ENCODE measurements at regions not wholly inside any gene's neighbourhood (a gene's known extent, or its start where the extent isn't known, plus 50 kb on each side); places are given as distances from the start of the nearest gene placed in this dataset.
"Not testable (repeated sequence)": the region's sequence is repeated elsewhere in the genome, so short reads cannot be mapped to it uniquely, and the experiment has no call there.

GRCh38 chr5:96319981-96320739 lies 112.9 kb downstream of the PCSK1 start:
- DNase-seq (ENCODE audit: low read depth): peak; percentile 77

- DNase-seq (ENCODE audit: low read depth): no peak
These were observed 114.4 kb downstream of the PCSK1 start for GRCh38 chr5:96318569-96319110.

DNA sequence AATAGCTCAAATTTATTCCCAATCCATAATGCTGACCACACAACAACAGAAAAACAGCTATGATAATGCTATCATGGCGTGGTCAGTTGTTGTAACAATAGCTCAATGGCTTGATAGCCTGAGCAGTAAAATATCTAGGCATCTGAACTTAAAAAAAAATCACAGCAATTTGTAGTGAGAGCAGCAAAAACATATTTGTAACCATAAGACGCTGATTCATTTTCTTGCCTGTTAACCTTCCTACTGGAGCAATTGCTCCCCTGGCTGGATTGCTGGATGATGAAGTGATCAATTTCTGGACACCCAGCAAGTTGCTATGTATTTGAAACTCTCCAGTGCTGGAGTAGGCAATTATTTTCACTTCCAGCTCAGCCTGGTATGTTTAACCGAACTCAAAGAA lies 115.1 kb downstream of the PCSK1 start:
- no peak for DNase-seq (ENCODE audit: low read depth)

DNA sequence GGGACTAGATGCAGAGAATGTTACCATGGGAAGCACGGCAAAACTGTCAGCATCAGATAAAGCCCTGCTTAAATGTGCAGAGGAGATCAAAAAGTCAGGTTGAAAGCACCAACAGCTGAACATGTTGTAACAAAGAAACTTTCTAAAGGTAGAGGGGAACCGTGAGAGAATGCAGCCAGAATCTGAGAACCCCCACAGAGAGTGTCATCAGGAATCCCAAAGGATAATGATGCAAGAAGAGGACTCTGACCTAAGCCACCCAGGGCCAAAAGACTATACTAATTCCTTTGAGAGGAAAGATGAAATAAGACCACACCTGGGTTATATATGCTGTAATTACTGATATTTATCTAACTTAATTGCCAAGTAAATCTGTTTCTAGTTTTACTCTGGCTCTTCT lies 116.6 kb downstream of the PCSK1 start:
- peak; percentile 41 for DNase-seq (ENCODE audit: low read depth)

GRCh38 chr5:96316017-96316416 lies 117.0 kb downstream of the PCSK1 start:
- DNase-seq (ENCODE audit: low read depth): peak; percentile 25

DNA sequence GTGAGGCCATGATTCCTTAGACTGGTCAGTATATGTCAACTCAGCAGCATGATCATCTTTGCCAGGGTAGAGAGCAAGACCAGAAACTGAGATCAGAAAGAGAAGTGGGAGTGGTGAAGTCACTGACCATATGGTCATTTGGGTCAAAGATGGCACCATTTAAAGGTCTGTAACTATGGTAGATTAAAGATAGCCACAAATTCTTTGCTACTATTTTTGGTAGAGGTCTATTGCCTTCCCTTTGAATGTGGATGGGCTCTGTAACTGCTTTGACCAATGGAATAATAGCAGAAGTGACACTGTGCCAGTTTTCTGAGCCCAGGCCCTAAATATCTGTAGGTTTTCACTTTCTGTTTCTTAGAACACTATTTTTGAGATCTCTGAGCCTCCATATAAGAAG lies 117.6 kb downstream of the PCSK1 start:
- DNase-seq (ENCODE audit: low read depth): no peak

DNA sequence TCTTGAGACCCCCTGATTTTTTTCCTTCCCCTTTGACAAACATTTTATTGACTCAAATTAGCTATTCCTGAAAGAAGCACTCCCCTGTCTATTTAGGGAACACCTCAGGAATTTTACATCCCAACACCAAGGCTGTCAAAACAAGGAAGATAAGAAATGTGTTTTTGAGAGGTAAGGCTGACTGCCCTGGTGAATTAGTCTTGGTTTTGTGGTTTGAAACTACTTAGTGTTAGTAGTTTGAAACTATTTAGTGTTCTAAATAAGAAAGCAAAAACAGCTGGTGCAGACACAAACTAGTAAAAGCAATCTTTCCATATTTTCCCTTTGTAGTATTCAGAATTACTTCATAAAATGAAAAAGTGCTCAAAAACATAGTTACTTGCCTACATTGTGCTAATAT lies 120.7 kb downstream of the PCSK1 start:
- DNase-seq (ENCODE audit: low read depth): peak; percentile 32

DNA sequence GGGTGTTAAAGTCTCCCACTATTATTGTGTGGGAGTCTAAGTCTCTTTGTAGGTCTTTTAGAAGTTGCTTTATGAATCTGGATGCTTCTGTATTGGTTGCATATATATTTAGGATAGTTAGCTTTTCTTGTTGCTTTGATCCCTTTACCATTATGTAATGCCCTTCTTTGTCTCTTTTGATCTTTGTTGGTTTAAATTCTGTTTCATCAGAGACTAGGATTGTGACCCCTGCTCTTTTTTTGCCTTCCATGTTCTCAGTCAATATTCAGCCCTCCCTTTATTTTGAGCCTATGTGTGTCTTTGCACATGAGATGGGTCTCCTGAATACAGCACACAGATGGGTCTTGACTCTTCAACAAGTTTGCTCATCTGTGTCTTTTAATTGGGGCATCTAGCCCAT lies 126.0 kb downstream of the PCSK1 start:
- DNase-seq (ENCODE audit: low read depth): not testable (repeated sequence)

GRCh38 chr5:96302174-96302738 lies 130.8 kb downstream of the PCSK1 start:
- DNase-seq (ENCODE audit: low read depth): no peak

- no peak for DNase-seq (ENCODE audit: low read depth)
These were observed 132.1 kb downstream of the PCSK1 start for GRCh38 chr5:96300976-96301375.

DNA sequence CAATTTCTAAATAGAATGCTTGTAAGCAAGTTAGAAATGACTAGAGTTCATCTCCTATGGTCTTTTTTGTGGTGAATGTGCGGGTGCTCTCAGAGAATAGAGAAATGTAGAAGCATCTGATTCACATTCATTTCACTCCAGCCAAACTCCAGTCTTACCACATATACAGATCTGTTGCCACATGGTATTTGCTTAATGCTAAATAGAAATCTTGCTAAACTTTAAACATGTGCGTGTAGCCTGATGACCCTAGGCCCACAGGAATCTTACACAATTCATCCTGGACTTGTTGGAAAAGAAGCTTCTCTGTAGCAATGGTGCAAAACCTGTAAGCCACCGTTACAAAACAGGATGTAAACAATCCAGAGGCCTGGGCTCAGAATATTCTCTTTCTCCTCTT lies 135.2 kb downstream of the PCSK1 start:
- peak; percentile 74 for DNase-seq (ENCODE audit: low read depth)

DNA sequence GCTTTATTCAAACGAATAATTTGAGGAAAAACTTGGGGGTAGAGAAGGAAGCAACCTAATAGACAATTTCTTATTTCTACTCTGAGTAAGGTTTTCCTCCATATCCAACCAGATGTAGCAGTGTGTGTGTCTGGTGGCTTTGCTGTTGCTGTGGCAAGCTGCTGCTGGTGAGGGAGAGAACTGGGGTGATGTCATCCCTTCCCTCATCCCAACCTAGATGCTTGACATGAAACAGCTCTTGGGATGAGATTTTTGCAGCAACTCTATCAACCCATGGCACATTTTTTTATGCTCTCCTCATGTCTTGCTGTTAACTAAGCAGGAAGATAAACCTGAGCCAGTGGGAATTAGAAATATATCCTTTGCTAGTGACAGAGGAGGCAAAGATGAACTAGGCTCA lies 135.8 kb downstream of the PCSK1 start:
- peak; percentile 78 for DNase-seq (ENCODE audit: low read depth)

- no peak for DNase-seq (ENCODE audit: low read depth)
These were observed 138.2 kb downstream of the PCSK1 start for GRCh38 chr5:96294884-96295202.

DNA sequence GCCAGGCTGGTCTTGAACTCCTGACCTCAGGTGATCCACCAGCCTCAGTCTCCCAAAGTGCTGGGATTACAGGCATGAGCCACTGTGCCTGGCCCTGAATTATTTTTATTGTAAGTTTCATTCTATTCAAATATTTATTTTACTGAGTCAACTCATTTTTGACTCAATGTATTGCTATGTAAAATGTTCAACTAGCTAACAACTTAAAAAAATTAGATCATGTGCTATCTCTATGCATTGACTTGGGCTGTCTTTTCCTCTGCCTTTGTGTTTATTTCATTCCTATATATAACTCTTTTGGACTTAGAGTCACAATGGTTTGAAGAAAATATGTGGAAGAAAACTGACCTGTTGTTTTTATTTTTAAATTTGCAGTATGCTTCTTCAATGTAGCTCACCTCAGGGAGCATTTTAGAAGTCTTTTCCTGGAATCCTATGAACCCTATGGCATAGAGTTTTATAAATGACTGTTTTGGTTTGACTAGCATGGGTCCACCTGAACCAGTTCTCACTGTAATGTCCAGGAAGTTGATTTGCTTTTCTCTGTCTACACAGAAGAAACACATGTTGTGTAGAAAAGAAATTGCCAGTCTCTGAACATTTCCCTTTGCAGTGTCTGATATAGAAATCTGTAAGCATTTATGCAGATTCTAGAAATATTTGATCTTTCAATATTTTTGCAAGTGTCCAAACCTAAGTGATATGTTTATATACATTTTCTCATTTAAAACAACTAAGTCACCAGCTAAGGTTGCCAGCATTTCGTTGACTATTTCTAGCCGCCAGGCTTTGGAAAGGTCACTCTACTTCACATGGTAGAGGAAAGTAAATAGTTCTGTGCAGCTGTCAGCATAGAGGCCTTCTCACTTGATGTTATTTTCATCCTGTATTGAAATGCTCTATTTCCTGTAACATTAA lies 138.8 kb downstream of the PCSK1 start:
- DNase-seq (ENCODE audit: low read depth): no peak

- DNase-seq (ENCODE audit: low read depth): peak; percentile 52
These were observed 140.3 kb downstream of the PCSK1 start for GRCh38 chr5:96292582-96293247.

DNA sequence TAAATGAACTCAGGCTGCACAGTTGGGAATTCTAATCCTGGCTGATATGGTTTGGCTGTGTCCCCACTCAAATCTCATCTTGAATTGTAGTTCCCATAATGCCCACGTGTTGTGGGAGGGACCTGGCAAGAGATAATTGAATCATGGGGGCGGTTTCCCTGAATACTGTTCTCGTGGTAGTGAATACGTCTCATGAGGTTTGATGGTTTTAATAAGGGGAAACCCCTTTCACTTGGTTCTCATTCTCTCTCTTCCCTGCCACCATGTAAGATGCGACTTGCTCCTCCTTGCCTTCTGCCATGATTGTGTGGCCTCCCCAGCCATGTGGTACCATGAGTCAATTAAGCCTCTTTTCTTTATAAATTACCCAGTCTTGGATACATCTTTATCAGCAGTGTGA lies 143.8 kb downstream of the PCSK1 start:
- not testable (repeated sequence) for DNase-seq (ENCODE audit: low read depth)

DNA sequence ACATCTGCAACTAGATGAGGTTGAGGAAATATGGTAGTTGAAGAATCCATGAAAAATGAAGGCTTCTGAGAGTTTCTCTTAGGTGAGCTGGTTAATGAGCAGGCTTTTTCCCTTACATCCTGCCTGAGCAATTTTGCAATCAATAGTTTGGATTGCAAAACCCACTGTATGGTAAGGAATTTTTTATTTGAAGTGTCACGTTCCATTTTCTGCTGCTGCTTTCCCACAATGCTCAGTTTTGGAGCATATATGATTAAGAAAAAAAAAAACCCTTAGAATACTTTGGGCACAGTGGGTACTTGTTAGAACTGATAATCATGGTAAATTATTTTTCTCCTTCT lies 144.2 kb downstream of the PCSK1 start:
- DNase-seq (ENCODE audit: low read depth): no peak

GRCh38 chr5:96288166-96288844 lies 144.7 kb downstream of the PCSK1 start:
- no peak for DNase-seq (ENCODE audit: low read depth)

DNA sequence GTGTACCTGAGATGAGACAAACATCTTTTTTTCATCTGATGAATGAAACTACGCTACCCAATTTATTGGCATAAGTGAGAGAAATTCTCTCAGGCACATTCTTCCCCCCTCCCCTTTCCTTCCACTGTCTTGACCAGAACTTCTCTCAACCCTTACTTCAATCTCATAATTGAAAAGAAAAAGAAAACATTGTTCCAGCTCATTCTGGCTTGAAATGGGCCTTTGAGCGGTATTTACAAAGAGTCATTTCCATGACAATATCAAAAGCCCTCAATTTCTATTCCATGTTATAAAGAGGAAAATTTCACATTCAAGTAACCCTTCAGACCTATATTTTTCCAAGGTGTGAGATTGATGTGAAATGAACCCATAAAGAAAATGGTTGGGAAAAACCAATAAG lies 145.9 kb downstream of the PCSK1 start:
- DNase-seq (ENCODE audit: low read depth): no peak

- DNase-seq (ENCODE audit: low read depth): no peak
These were observed 147.2 kb downstream of the PCSK1 start for GRCh38 chr5:96285823-96286222.

GRCh38 chr5:96284727-96285389 lies 148.2 kb downstream of the PCSK1 start:
- no peak for DNase-seq (ENCODE audit: low read depth)

All from M059J (cell line).